GM13977 (cell line): ENCODE measurements at regions not wholly inside any gene's neighbourhood (a gene's known extent, or its start where the extent isn't known, plus 50 kb on each side); places are given as distances from the start of the nearest gene placed in this dataset.

Source experiments
- DNase-seq: peaks from one replicate; pipeline ENCODE4 v3.0.0; 2012; ENCODE audit warnings: low spot score
- CTCF ChIP-seq: IDR thresholded peaks from 2 replicates; pipeline ENCODE4 v1.5.1; 2012; ENCODE audit warnings: mild to moderate bottlenecking, control low read depth; ENCODE audit not compliant: insufficient read depth; ENCODE audit errors: extremely low read depth, missing control alignments
- in situ Hi-C: fragments of 300-500 bp; cut with MboI; formaldehyde crosslinking; loops from one replicate; pipeline ENCODE4 v1.12.0; 2022; ENCODE audit warnings: low sequenced_read_pairs, low pct_unique_long_range_greater_than_20kb, mixed read lengths, inconsistent platforms; ENCODE audit not compliant: unreplicated experiment

GRCh38 chr2:176643646-176644045 is 374.4 kb downstream of the MTX2 start:
- in situ Hi-C loops = no loop called here

GRCh38 chr2:176645494-176645893 is 376.3 kb downstream of the MTX2 start:
- TF ChIP-seq CTCF = no peak
- DNase-seq = no peak
- in situ Hi-C loops = no loop called here

More at GRCh38 chr2:176643646-176644045, 374.4 kb downstream of the MTX2 start:
- no peak for DNase-seq
- no peak for TF ChIP-seq CTCF

GRCh38 chr2:176646033-176646615 is 376.9 kb downstream of the MTX2 start:
- no peak for TF ChIP-seq CTCF
- in situ Hi-C loops = no loop called here
- DNase-seq = no peak

GRCh38 chr2:176647325-176648165 is 378.3 kb downstream of the MTX2 start:
- in situ Hi-C loops = no loop called here
- TF ChIP-seq CTCF = no peak
- no peak for DNase-seq

- TF ChIP-seq CTCF = no peak
- DNase-seq = no peak
- in situ Hi-C loops = no loop called here
Observed at GRCh38 chr2:176648700-176649297, 379.6 kb downstream of the MTX2 start.

GRCh38 chr2:176650104-176650837 is 381.0 kb downstream of the MTX2 start:
- no peak for TF ChIP-seq CTCF
- in situ Hi-C loops = loop anchor here (10.0 kb wide), 1 partner anchor 495 kb away; no protein-coding TSS in a partner anchor
- no peak for DNase-seq
